ENCODE measurements at regions not wholly inside any gene's neighbourhood (a gene's known extent, or its start where the extent isn't known, plus 50 kb on each side); places are given as distances from the start of the nearest gene placed in this dataset.
"Not testable (repeated sequence)": the region's sequence is repeated elsewhere in the genome, so short reads cannot be mapped to it uniquely, and the experiment has no call there.

DNA sequence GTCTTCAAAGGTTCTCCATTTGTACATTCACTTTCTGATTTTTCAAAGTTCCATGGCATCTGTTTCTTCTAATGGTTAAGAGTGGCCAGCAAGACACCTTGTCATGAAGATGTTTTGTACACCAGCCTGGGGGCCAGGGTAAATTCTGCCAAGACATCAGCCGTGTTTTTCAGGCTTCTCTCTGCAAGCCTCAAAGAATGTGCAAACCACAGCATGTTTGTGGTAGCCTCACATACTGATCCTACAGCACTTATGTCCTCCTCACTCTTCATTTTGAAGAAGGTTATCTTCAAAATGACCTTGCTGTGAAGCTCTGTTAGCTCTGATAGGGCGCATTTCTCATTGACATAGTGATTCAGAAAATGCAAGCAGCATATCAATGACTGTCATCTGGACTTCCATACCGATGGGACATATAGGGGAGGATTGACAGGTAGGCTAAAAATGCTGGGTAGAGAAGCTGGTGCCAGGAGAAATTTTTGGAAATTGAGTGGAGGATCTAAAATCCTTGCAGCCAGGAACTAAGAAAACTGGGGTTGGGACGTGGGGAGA lies 59.3 kb upstream of the SPTLC3 start:
- intact Hi-C loops (cut with DNase I; ENCODE audit: low total_unique reads) = no loop called here
- TF ChIP-seq CTCF (IDR thresholded peaks at IDR 0.05) (no peak), POLR2A (IDR thresholded peaks at IDR 0.05) (no peak)
- H3K4me3 ChIP-seq (ENCODE audit: low read depth, poor library complexity, severe bottlenecking) = no peak overlapping the region
- no peak for DNase-seq (ENCODE audit: low spot score in 2 of 2)
- 74 to 82% methylated on average over 4 of the region's 4 CpGs for WGBS, 2 donors

DNA sequence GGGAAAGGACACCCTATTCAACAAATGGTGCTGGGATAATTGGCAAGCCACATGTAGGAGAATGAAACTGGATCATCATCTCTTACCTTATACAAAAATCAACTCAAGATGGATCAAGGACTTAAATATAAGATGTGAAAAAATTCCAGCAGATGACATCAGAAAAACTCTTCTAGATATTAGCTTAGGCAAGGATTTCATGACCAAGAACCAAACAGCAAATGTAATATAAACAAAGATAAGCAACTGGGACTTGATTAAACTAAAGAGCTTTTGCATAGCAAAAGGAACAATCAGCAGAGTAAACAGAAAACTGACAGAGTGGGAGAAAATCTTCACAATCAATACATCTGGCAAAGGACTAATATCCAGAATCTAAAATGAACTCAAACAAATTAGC lies 54.5 kb upstream of the SPTLC3 start:
- DNase-seq (ENCODE audit: low spot score in 2 of 2); H3K4me3 ChIP-seq (ENCODE audit: low read depth, poor library complexity, severe bottlenecking); intact Hi-C loops (cut with DNase I; ENCODE audit: low total_unique reads): not testable (repeated sequence)

GRCh38 chr20:12955611-12956010 lies 53.2 kb upstream of the SPTLC3 start:
- WGBS, 2 donors = 87 to 89% methylated on average over 3 of the region's 3 CpGs
- no peak for DNase-seq (ENCODE audit: low spot score in 2 of 2)
- intact Hi-C loops (cut with DNase I; ENCODE audit: low total_unique reads) = no loop called here
- no peak for TF ChIP-seq CTCF (IDR thresholded peaks at IDR 0.05)
- no peak for TF ChIP-seq POLR2A (IDR thresholded peaks at IDR 0.05)
- H3K4me3 ChIP-seq (ENCODE audit: low read depth, poor library complexity, severe bottlenecking) = no peak overlapping the region

GRCh38 chr20:12956303-12956702 lies 52.5 kb upstream of the SPTLC3 start:
- no peak for TF ChIP-seq POLR2A (IDR thresholded peaks at IDR 0.05)
- TF ChIP-seq CTCF (IDR thresholded peaks at IDR 0.05) = no peak
- intact Hi-C loops (cut with DNase I; ENCODE audit: low total_unique reads) = no loop called here
- no peak for DNase-seq (ENCODE audit: low spot score in 2 of 2)

GRCh38 chr20:12957968-12958367 lies 50.8 kb upstream of the SPTLC3 start:
- intact Hi-C loops (cut with DNase I; ENCODE audit: low total_unique reads) = no loop called here
- TF ChIP-seq CTCF (IDR thresholded peaks at IDR 0.05) (no peak), POLR2A (IDR thresholded peaks at IDR 0.05) (no peak)
- no peak overlapping the region for H3K4me3 ChIP-seq (ENCODE audit: low read depth, poor library complexity, severe bottlenecking)

More at GRCh38 chr20:12956303-12956702, 52.5 kb upstream of the SPTLC3 start:
- no peak overlapping the region for H3K4me3 ChIP-seq (ENCODE audit: low read depth, poor library complexity, severe bottlenecking)

More at GRCh38 chr20:12957968-12958367, 50.8 kb upstream of the SPTLC3 start:
- DNase-seq (ENCODE audit: low spot score in 2 of 2) = no peak
- WGBS, 2 donors = 70 to 81% methylated on average over 2 of the region's 2 CpGs

Measured in lower leg skin (tissue), 4 donors.